Panc1 (cell line): ENCODE measurements at regions not wholly inside any gene's neighbourhood (a gene's known extent, or its start where the extent isn't known, plus 50 kb on each side); places are given as distances from the start of the nearest gene placed in this dataset.

Experiments
- ATAC-seq: fragments of 200-7000 bp; cut with Tn5 transposase; 2 replicates; pipeline ENCODE4 v1.9.1; 2020; ENCODE audit warnings: mild to moderate bottlenecking, moderate library complexity
- BruUV-seq: library from RNA; stranded (reverse); fragments of 400-500 nt; replicated peaks from 2 replicates; lab custom pipeline; 2021; lab: Mats Ljungman, UMichigan
- CTCF ChIA-PET: fragments of 300-600 bp; sonication (Branson Sonifier 250); formaldehyde crosslinking; loops from one replicate; lab custom pipeline; 2022; ENCODE audit warnings: antibody characterized with exemption; lab: Charles Lee
- POLR2A ChIA-PET: fragments of 300-600 bp; sonication (Branson Sonifier 250); formaldehyde crosslinking; loops from one replicate; lab custom pipeline; 2022; ENCODE audit warnings: antibody characterized with exemption; lab: Charles Lee
- DNase-seq: peaks from one replicate; pipeline ENCODE4 v3.0.0-alpha.2; 2010; ENCODE audit warnings: low read depth, low spot score
- H3K27ac ChIP-seq: 2 replicates; pipeline ENCODE4 v1.5.1; 2011; ENCODE audit warnings: mild to moderate bottlenecking, low read length, inconsistent platforms
- H3K27me3 ChIP-seq: fragments of 200-500 bp; sonication (Bioruptor generic); 2 replicates; pipeline ENCODE4 v1.6.0; 2014; ENCODE audit warnings: low read length, inconsistent platforms; ENCODE audit not compliant: control insufficient read depth, insufficient read depth
- H3K36me3 ChIP-seq: fragments of 200-500 bp; sonication (Bioruptor generic); 2 replicates; pipeline ENCODE4 v1.5.1; 2014; ENCODE audit warnings: inconsistent platforms, mild to moderate bottlenecking, low read length, moderate library complexity; ENCODE audit not compliant: control insufficient read depth, insufficient read depth
- H3K4me1 ChIP-seq: 2 replicates; pipeline ENCODE4 v1.5.1; 2011; ENCODE audit warnings: inconsistent platforms, mild to moderate bottlenecking, low read length, moderate library complexity; ENCODE audit not compliant: control insufficient read depth, insufficient read depth
- H3K4me3 ChIP-seq, 2 experiments: 2 replicates each; pipeline ENCODE4 v1.5.1; 2011 to 2012; ENCODE audit warnings: low read depth in 2 of 2, low read length in 2 of 2, mild to moderate bottlenecking in 2 of 2, inconsistent platforms in 1 of 2, moderate library complexity in 1 of 2
- H3K9me3 ChIP-seq: fragments of 200-500 bp; sonication (Bioruptor generic); 2 replicates; pipeline ENCODE4 v1.5.1; 2014; ENCODE audit warnings: low read depth, mild to moderate bottlenecking, inconsistent platforms, low read length, moderate library complexity; ENCODE audit not compliant: control insufficient read depth, insufficient read depth
- POLR2AphosphoS5 ChIP-seq: IDR thresholded peaks from 2 replicates; pipeline ENCODE4 v1.6.1; 2012; ENCODE audit warnings: mild to moderate bottlenecking, low read depth, low read length, moderate library complexity
- SIN3A ChIP-seq: IDR thresholded peaks from 2 replicates; pipeline ENCODE4 v1.6.1; 2012; ENCODE audit warnings: low read depth, mild to moderate bottlenecking, low read length, moderate library complexity, borderline replicate concordance; ENCODE audit not compliant: insufficient read depth
- TCF7L2 ChIP-seq: IDR thresholded peaks from 2 replicates; pipeline ENCODE4 v1.6.1; 2011; ENCODE audit warnings: mild to moderate bottlenecking, low read depth, low read length, inconsistent platforms
- in situ Hi-C: cut with HindIII; loops from 2 replicates; pipeline ENCODE4 v1.10.0; 2016; ENCODE audit warnings: low sequenced_read_pairs, low pct_unique_long_range_greater_than_20kb
- intact Hi-C: fragments of 100-400 bp; cut with micrococcal nuclease; formaldehyde crosslinking; loops from one replicate; pipeline ENCODE4 v1.10.0; 2022; ENCODE audit not compliant: unreplicated experiment
- TF ChIP-seq, protein P1 (sequence below), 2 experiments: IDR thresholded peaks; 2 replicates each; pipeline ENCODE4 v1.6.1; 2011 to 2012; ENCODE audit warnings: low read depth in 2 of 2, control low read depth in 1 of 2, low read length in 1 of 2, mild to moderate bottlenecking in 1 of 2, moderate library complexity in 1 of 2; ENCODE audit not compliant: insufficient read depth in 1 of 2
- TF ChIP-seq, protein P2 (sequence below): fragments of 450-650 bp; IDR thresholded peaks from 2 replicates; pipeline ENCODE4 v1.5.1; 2017; ENCODE audit warnings: mild to moderate bottlenecking

DNA sequence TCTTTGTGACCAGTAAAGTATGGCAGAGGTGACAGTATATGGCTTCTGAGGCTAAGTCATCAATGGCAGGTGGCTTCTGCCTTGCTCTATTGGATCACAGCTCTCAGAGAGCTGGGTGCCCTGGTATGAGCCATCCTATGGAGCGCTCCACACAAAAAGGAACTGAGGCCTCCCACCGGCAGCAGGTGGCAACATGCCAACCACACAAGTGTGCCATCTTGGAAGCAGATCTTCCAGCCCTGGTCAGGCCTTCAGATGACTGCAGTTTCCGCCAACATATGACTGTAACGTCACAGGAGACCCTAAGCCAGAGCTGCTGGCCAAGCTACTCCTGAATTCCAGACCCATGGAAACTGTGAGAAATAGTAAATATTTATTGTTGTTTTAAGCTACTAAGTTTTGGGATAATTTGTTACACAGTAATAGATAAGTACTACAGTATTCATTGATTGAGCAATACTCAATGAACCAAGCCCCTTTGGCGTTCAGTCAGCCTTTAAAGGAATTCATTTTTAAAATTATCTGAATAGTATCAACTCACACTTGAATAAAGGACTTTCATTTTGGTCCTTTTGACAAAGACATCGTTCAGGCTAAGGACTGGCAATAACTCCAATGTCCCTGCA lies 69.4 kb upstream of the LHX1 start:
- Histone ChIP-seq H3K36me3 (no peaks in the 10 kb centered on the region), H3K9me3 (no peaks in the 10 kb centered on the region), H3K4me3 (no peak overlapping the region), H3K4me1 (no peaks in the 10 kb centered on the region), H3K27me3 (no peaks in the 10 kb centered on the region), H3K27ac (no peak overlapping the region)
- no TSS peak for BruUV-seq
- in situ Hi-C loops = no loop called here
- DNase-seq (no peak), ATAC-seq (no peak)
- TF ChIP-seq TCF7L2 (no peak), POLR2AphosphoS5 (no peak)
- TF ChIP-seq, protein P1, sequence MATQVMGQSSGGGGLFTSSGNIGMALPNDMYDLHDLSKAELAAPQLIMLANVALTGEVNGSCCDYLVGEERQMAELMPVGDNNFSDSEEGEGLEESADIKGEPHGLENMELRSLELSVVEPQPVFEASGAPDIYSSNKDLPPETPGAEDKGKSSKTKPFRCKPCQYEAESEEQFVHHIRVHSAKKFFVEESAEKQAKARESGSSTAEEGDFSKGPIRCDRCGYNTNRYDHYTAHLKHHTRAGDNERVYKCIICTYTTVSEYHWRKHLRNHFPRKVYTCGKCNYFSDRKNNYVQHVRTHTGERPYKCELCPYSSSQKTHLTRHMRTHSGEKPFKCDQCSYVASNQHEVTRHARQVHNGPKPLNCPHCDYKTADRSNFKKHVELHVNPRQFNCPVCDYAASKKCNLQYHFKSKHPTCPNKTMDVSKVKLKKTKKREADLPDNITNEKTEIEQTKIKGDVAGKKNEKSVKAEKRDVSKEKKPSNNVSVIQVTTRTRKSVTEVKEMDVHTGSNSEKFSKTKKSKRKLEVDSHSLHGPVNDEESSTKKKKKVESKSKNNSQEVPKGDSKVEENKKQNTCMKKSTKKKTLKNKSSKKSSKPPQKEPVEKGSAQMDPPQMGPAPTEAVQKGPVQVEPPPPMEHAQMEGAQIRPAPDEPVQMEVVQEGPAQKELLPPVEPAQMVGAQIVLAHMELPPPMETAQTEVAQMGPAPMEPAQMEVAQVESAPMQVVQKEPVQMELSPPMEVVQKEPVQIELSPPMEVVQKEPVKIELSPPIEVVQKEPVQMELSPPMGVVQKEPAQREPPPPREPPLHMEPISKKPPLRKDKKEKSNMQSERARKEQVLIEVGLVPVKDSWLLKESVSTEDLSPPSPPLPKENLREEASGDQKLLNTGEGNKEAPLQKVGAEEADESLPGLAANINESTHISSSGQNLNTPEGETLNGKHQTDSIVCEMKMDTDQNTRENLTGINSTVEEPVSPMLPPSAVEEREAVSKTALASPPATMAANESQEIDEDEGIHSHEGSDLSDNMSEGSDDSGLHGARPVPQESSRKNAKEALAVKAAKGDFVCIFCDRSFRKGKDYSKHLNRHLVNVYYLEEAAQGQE (IDR thresholded peaks at IDR 0.05; ENCODE audit: insufficient read depth in 1 of 2, low read depth in 2 of 2, low read length in 1 of 2) = no peak
- intact Hi-C loops = no loop called here
- ChIA-PET CTCF (no interaction called here), POLR2A (no interaction called here)

DNA sequence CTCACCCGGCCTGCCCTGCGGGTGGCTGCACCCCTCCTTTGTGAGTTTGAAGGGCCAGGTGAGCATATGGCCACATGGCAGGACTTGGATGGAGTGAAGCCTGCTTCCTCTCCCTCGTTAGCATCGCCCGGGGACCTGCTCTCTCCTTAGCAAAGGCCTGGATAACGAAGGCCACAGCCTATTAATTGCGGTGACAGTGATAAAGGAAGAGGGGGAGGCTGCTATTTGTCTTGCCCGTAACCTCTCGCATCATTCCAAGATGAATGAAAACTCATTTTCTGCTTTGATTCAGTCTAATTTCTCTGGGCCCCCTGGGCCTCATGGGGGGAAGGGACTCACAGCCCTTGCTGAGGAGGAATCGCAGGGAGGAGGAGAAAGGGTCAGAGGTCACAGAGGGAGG lies 68.5 kb upstream of the LHX1 start:
- Histone ChIP-seq H3K36me3 (no peaks in the 10 kb centered on the region), H3K4me3 (no peak overlapping the region), H3K9me3 (no peaks in the 10 kb centered on the region), H3K27ac (no peak overlapping the region), H3K4me1 (no peaks in the 10 kb centered on the region), H3K27me3 (no peaks in the 10 kb centered on the region)
- TF ChIP-seq SIN3A = no peak
- no peak for TF ChIP-seq TCF7L2
- TF ChIP-seq, protein P1 (IDR thresholded peaks at IDR 0.05; ENCODE audit: insufficient read depth in 1 of 2, low read depth in 2 of 2, low read length in 1 of 2) = no peak
- TF ChIP-seq POLR2AphosphoS5 = no peak
- TF ChIP-seq, protein P2, sequence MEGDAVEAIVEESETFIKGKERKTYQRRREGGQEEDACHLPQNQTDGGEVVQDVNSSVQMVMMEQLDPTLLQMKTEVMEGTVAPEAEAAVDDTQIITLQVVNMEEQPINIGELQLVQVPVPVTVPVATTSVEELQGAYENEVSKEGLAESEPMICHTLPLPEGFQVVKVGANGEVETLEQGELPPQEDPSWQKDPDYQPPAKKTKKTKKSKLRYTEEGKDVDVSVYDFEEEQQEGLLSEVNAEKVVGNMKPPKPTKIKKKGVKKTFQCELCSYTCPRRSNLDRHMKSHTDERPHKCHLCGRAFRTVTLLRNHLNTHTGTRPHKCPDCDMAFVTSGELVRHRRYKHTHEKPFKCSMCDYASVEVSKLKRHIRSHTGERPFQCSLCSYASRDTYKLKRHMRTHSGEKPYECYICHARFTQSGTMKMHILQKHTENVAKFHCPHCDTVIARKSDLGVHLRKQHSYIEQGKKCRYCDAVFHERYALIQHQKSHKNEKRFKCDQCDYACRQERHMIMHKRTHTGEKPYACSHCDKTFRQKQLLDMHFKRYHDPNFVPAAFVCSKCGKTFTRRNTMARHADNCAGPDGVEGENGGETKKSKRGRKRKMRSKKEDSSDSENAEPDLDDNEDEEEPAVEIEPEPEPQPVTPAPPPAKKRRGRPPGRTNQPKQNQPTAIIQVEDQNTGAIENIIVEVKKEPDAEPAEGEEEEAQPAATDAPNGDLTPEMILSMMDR = no peak
- in situ Hi-C loops (no loop called here), intact Hi-C loops (no loop called here)
- ChIA-PET CTCF (no interaction called here), POLR2A (no interaction called here)
- ATAC-seq (no peak), DNase-seq (no peak)
- BruUV-seq = no TSS peak
